ENCODE measurements at regions not wholly inside any gene's neighbourhood (a gene's known extent, or its start where the extent isn't known, plus 50 kb on each side); places are given as distances from the start of the nearest gene placed in this dataset.

- Histone ChIP-seq H3K36me3 (no peaks in the 10 kb centered on the region), H3K4me1 (peaks cover 7% of the 10 kb centered on the region), H3K9me3 (no peaks in the 10 kb centered on the region), H3K27ac (no peak overlapping the region), H3K27me3 (no peaks in the 10 kb centered on the region), H3K4me3 (no peak overlapping the region)
- no peak for DNase-seq (ENCODE audit: extremely low spot score in 2 of 2)
- TF ChIP-seq POLR2A (IDR thresholded peaks at IDR 0.05) (no peak), POLR2AphosphoS5 (IDR thresholded peaks at IDR 0.05; ENCODE audit: insufficient read depth in 1 of 2, low read depth in 1 of 2) (no peak), CTCF (IDR thresholded peaks at IDR 0.05) (no peak)
- intact Hi-C loops (cut with DNase I): no loop called here
These were observed 216.3 kb downstream of the CHRM2 start for GRCh38 chr7:137084607-137085380.

- Histone ChIP-seq H3K4me1 (peaks cover 7% of the 10 kb centered on the region), H3K27me3 (no peaks in the 10 kb centered on the region), H3K4me3 (no peak overlapping the region), H3K27ac (no peak overlapping the region), H3K9me3 (no peaks in the 10 kb centered on the region), H3K36me3 (no peaks in the 10 kb centered on the region)
- no peak for DNase-seq (ENCODE audit: extremely low spot score in 2 of 2)
- TF ChIP-seq POLR2A (IDR thresholded peaks at IDR 0.05) (no peak), CTCF (IDR thresholded peaks at IDR 0.05) (no peak), POLR2AphosphoS5 (IDR thresholded peaks at IDR 0.05; ENCODE audit: insufficient read depth in 1 of 2, low read depth in 1 of 2) (no peak)
- intact Hi-C loops (cut with DNase I): no loop called here
These were observed 213.9 kb downstream of the CHRM2 start for GRCh38 chr7:137082391-137082790.

- Histone ChIP-seq H3K27ac (no peak overlapping the region), H3K4me1 (peaks cover 7% of the 10 kb centered on the region), H3K4me3 (no peak overlapping the region), H3K27me3 (no peaks in the 10 kb centered on the region), H3K9me3 (no peaks in the 10 kb centered on the region), H3K36me3 (no peaks in the 10 kb centered on the region)
- DNase-seq (ENCODE audit: extremely low spot score in 2 of 2): peak in 1 of 2 donors; percentile 86
- TF ChIP-seq POLR2AphosphoS5 (IDR thresholded peaks at IDR 0.05; ENCODE audit: insufficient read depth in 1 of 2, low read depth in 1 of 2) (no peak), POLR2A (IDR thresholded peaks at IDR 0.05) (no peak), CTCF (IDR thresholded peaks at IDR 0.05) (no peak)
- intact Hi-C loops (cut with DNase I): no loop called here
These were observed 213.1 kb downstream of the CHRM2 start for GRCh38 chr7:137081321-137082093.

GRCh38 chr7:137080516-137081203 is 212.2 kb downstream of the CHRM2 start:
- no peak overlapping the region for H3K4me3 ChIP-seq
- H3K9me3 ChIP-seq: no peaks in the 10 kb centered on the region
- no peak for DNase-seq (ENCODE audit: extremely low spot score in 2 of 2)
- H3K27ac ChIP-seq: no peak overlapping the region
- no peaks in the 10 kb centered on the region for H3K36me3 ChIP-seq
- H3K27me3 ChIP-seq: no peaks in the 10 kb centered on the region
- peaks cover 7% of the 10 kb centered on the region for H3K4me1 ChIP-seq
- intact Hi-C loops (cut with DNase I): no loop called here
- TF ChIP-seq POLR2A (IDR thresholded peaks at IDR 0.05) (no peak), CTCF (IDR thresholded peaks at IDR 0.05) (no peak), POLR2AphosphoS5 (IDR thresholded peaks at IDR 0.05; ENCODE audit: insufficient read depth in 1 of 2, low read depth in 1 of 2) (no peak)
